ENCODE measurements at regions not wholly inside any gene's neighbourhood (a gene's known extent, or its start where the extent isn't known, plus 50 kb on each side); places are given as distances from the start of the nearest gene placed in this dataset.
"Not testable (repeated sequence)": the region's sequence is repeated elsewhere in the genome, so short reads cannot be mapped to it uniquely, and the experiment has no call there.

DNA sequence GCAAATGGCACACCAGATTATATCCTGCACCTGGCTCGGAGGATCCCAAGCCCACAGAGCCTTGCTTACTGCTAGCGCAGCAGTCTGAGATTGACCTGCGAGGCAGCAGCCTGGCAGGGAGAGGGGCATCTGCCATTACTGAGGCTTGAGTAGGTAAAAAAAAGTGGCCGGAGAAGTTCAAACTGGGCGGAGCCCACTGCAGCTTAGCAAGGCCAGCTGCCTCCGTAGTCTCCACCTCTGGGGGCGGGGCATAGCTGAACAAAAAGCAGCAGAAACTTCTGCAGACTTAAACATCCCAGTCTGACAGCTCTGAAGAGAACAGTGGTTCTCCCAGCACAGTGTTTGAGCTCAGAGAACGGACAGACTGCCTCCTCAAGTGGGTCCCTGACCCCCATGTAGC lies 85.4 kb upstream of the TMEM170B start:
- not testable (repeated sequence) for DNase-seq (ENCODE audit: low spot score)

DNA sequence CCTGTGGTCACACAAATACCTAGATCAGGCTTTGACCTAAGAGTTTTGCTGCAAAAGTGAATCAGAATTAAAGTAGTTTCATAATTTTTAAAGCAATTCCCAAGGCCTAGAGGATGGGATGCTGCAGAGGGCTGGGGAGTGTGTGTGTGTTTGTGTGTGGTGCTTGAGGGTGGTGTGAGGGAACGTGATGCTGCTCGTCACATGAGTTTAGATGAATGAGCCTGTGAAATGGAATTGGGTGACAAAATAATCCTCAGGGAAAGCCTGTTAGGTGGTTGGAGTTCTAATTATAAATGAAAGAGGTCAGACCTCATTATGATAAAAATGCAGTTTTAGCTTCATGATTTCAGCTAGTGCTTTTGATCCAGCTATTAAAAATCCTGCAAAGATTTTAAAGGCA lies 87.5 kb upstream of the TMEM170B start:
- no peak for DNase-seq (ENCODE audit: low spot score)

DNA sequence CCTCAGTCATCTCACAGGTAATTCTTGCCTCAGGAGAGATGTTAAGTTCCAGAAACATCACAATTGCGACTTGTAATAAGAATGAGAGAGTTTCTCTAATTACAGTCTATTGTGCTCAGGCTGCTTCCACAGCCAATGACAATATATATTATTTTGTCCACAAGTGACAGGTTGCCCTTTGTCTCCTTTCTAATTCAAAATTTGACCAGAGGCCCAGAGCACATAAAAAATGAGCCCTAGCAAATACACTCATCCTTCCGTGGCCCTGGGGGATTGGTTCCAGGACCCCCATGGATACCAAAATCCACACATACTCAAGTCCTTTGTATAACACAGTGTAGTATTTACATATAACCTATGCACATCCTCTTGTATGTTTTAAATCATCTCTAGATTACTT lies 88.1 kb upstream of the TMEM170B start:
- no peak for DNase-seq (ENCODE audit: low spot score)

DNA sequence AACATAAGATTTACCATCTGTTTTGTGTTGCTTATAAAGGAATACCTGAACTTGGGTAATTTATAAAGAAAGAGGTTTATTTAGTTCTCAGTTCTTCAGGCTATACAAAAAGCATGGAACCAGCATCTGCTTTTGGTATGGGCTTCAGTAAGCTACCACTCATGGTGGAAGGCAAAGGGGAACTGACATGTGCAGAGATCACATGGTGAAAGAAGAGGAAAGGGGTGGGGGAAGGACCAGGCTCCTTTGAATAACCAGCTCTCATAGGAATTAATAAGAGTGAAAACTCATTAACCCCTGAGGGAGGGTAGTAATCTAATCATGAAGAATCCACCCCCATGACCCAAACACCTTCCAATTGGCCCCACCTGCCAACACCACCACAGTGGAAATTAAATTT lies 89.5 kb upstream of the TMEM170B start:
- DNase-seq (ENCODE audit: low spot score): no peak

DNA sequence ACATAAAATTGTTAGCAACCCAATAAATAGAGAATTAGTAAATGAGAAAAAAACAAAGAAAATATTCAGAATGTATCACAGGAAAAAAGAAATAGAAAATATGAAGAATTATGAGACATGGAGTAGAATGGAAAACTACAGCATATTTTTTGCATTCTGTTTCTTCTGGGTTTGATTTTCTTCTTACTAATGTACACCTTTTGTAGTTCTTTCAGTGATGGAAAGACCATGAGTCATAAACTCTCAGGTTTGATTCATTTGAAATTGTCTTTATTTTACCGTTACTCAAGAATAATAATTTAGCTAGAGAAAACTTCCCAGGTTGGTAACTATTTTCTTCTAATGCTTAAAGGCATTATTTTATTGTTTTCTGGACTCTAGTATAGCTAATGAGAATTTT lies 90.3 kb upstream of the TMEM170B start:
- DNase-seq (ENCODE audit: low spot score): no peak

DNA sequence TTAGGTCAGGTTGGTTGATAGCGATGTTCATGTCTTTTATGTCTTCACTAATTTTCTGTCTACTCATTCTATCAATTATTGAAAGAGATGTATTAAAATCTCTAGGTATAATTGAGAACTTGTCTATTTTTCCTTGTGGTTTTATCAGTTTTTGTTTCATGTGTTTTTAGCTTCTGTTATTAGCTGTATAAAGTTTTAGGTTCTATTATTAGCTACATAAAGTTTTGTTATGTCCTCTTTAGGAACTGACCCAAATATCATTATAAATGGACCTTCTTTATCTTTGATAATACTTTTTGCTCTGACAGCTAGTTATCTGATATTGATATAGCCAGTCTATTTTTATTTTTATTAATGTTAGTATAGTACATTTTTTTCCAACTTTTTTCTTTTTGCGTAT lies 92.4 kb upstream of the TMEM170B start:
- DNase-seq (ENCODE audit: low spot score): no peak

DNA sequence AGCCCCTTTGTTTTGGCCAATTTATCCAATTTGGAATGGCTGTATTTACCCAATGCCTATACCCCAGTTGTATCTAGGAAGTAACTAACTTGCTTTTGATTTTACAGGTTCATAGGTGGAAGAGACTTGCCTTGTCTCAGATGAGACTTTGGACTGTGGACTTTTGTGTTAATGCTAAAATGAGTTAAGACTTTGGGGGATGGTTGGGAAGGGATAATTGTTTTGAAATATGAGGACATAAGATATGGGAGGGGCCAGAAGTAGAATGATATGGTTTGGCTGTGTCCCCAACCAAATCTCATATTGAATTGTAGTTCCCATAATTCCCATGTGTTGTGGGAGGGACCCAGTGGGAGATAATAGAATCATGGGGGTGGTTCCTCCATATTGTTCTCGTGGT lies 94.4 kb upstream of the TMEM170B start:
- DNase-seq (ENCODE audit: low spot score): not testable (repeated sequence)

DNA sequence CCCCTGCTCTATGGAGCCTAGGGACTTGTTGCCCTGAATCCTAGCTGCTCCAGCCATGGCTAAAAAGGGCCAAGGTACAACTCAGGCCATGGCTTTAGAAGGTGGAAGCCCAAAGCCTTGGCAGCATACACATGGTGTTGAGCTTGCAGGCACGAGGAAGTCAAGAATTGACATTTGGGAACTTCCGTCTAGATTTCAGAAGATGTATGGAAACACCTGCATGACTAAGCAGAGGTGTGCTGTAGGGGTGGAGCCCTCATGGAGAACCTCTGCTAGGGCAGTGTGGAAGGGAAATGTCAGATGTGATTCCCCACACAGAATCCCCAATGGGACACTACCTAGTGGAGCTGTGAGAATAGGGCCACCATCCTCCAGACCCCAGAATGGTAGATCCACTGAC lies 95.1 kb upstream of the TMEM170B start:
- no peak for DNase-seq (ENCODE audit: low spot score)

DNA sequence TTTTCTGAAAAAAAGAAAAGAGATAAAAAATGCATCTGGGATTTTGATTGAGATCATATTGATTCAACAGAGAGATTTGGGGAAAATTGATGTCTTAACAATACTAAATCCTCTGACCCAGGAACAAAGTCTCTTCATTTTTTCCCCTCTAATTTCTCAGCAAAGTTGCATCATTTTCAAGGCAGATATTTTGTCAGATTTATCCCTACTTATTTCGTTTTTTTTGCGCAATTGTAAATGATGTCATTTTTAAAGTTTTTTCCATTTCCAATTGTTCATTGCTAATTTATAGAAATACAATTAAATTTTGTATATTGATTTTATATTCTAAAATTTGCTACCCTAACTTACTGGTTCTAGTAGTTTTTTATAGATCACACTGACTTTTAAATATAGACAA lies 97.7 kb upstream of the TMEM170B start:
- DNase-seq (ENCODE audit: low spot score): no peak

DNA sequence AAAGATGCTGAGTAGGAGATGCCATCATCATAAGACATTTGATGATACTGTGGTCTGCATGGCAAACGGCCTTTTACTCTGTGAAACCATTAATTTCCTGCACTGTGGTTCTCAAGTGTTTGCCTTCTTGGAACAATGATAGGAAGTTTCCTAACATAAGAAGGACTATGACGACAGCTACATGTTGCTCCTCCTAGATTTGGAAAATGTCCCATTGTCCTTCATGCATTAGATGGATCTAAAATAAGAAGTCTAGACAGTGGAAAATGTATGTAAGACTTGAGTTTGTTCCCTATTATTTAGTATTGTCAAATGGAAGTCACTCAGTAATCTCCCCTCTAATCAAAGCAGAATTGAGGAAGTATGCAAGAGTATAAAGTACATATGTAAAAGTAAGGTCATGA lies 98.5 kb upstream of the TMEM170B start:
- no peak for DNase-seq (ENCODE audit: low spot score)

DNA sequence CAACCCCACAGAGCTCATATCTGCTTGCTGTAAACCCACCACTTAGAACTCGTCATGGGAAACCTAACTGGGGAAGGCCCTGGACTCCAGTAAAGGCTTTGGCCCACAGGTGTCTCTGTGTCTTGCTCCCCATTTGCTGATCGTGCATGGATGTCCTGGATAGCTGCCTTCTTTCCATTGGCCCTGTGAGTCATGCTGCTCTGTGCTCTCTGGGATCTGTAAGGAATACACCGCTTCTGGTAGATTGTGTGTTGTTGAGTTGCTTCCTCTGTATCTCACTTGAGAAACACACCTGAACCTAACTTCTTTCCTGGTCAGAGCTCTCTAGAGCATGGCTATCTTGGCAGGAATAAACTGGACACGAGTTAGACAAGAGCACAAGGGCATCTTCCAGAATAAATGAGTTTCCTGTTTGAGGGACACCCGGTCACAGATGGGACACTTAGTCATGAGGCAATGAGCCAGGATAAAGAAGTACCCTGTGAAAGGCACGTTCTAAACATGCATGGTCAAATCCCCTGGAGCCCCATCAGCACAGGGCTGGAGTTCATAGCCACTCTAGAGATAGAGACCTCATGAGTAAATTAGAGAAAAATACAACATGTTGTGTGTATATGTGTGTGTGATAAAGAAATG lies 99.6 kb upstream of the TMEM170B start:
- DNase-seq (ENCODE audit: low spot score): no peak

DNA sequence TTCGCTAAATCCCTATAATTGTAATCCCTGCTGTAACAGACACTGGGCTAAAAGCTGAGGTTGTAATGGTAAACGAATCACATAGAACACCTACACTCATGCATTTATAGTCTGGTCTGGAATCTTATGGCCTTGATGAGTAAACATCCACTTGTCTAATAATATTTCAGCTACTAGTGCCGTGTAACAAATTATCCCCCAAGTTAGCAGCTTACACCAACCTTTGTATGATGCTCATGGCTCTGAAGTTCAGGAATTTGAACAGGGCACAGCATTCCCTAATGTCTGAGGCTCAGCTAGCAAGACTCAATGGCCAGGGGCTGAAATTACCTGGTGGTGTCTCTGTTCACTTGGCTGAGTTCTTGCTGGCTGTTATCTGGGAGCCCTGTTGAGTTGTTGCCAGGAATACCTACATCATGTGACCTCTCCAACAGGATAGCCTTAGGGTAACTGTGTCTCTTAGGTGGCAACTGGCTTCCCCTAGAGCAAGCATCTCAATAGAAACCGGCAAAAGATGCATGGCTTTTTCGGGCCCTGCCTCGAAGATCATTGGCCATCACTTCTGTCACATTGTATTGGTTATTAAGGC lies 100.9 kb upstream of the TMEM170B start:
- no peak for DNase-seq (ENCODE audit: low spot score)

DNA sequence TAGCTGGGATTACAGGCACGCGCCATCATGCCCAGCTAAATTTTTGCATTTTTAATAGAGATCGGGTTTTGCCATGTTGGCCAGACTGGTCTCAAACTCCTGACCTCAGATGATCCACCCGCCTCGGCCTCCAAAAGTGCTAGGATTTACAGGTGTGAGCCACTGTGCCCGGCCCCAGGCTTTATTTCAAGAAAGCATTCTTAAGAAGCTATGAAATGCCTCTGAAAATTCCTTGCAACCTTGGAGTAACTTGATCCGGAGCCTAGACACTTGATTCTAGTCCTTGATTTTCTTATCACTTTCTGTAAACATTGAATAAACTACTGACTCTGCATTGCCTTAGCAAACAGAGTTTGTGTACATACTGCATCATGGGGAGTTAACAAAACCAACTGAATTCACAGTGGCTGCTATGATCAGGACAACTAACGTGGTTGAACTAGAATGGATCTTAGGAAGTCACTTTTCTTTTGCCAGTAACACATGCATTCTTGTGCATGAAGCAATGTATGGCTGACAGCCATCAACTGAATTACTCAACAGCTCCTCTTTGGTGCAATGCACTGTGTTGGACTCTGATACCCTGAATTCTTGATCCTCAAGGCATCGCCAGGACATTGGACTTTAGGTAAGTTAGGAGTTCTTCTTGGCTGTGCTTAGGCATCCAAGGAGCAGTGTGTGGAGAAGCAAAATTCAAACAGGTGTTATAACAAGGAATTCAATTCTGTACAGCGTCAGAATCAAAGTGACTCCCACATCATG lies 102.8 kb upstream of the TMEM170B start:
- DNase-seq (ENCODE audit: low spot score): peak; percentile 73

DNA sequence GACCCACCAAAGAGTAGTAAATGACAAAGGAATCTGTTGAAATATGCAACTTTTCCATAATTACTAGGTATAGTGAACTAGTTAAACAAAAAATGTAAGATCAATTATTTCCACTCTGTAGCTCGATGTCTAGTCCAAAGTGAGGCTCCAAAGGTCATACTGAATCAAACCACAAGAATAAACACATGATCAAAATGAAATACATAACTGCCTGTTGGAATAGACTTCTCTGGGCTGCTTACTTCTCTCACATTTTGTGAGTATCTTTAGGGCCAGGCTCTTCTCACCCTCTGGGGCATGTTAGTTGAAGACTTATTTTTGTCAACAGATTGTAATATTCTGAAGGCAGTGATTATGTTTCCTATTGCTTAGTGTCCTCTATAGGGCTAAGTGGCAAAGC lies 103.7 kb upstream of the TMEM170B start:
- peak; percentile 54 for DNase-seq (ENCODE audit: low spot score)

DNA sequence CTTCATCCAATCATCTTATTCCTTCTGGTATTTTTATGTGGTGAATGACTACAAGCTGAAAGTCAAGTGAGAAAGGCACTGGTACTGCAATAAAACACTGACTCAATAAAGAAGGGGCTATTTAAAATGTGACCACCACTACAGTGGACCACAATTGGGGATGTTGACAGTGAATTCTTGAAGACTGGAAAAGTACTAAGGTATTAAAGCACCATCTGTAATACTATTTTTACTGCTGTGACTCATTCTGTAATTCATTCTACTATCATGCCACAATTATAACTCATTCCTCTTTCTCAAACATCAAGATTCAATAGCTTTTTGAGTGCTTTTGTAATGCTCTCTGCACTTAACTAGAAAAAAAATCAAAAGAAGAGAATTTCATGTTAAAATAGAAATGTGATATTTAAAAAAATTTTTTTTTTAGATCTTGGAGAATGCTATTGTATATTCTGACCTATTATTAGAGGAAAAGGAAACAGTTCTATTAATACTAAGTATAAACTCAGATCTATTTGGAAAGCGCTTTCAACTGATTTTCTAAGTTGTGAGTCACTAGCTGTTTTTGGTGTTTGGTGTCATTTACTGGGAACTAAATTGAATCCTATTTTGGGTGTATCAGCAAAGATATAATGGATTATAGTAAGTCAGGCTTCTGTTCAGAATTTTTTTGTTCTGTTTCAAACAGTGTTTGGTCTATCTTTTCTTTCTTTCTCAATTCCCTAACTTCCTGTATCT lies 104.7 kb upstream of the TMEM170B start:
- no peak for DNase-seq (ENCODE audit: low spot score)

DNA sequence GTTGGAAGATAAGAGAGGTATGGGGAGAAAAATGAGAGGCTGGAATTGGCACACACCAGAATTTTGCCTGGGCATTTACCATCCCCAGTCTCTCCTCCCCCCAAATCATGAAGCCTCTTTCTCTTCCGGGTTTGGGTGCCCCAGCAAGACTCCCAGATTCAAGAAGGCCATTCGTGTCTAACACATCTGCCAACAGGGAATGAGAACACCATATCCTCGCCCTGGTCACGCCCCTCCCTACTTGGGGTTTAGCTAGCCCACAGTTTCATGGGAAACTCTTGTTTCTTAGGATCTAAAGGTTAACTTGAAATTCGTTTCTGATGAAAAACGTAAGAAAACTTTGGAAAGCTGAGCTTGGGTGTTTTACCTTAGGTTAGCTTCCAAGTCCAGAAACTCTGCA lies 105.5 kb upstream of the TMEM170B start:
- no peak for DNase-seq (ENCODE audit: low spot score)

DNA sequence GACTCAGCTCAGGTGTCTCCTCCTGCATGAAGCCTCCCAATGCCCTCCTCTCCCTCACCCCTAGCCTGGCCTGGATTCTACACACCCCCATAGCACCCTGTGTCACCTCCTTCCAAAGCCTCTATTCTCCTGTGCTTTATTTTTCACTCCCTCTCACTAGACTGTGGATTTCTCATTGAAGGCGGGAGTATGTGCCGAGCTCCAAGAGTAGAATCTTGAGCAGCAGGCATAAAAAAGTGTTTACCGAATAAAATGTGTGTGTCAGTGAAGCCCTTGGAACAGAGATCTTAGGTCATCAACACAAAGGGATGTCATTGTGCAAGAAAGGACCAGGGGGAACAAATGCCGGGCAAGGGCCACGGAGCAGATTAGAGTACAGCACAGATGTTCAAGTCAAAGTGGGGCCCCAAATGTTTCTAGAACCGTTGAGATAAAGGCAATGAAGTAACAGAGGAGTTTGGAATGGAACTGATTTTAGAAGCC lies 106.1 kb upstream of the TMEM170B start:
- no peak for DNase-seq (ENCODE audit: low spot score)

DNA sequence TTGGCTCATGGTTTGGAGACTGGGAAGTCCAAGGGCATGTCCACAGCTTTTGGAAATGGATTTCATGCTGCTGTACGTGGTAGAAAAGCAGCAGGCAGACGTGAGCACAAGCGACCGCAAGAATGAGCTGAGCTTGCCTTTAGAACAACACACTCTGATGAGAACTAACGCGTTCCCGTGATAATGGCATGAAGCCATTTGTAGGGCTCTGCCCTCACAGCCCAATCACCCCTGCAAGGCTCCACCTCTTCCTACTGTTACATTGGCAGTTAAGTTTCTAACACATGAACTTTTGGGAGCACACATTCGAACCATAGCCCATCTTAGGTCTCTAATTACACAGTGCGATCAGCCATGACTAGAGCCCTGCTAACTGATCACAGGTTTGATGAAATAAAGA lies 107.5 kb upstream of the TMEM170B start:
- no peak for DNase-seq (ENCODE audit: low spot score)

DNA sequence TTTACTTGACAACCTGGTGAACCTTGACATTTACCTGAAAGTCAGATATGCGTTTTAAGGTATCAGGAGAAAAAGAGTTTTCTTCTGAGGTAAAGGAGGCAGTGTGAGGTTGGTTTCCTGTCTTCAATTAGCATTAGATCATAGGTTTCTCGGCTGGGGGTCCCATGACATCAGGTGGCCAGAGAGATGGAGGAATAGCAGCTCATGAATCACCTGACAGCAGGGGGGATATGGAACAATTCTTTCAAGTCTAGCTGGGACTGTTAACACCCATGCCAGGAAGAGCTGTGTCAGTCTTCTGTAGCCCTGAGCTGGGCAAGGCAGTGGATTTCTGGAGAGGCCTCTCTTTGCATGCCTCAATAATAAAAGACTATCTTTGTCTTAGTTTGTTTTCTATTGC lies 108.0 kb upstream of the TMEM170B start:
- no peak for DNase-seq (ENCODE audit: low spot score)

DNA sequence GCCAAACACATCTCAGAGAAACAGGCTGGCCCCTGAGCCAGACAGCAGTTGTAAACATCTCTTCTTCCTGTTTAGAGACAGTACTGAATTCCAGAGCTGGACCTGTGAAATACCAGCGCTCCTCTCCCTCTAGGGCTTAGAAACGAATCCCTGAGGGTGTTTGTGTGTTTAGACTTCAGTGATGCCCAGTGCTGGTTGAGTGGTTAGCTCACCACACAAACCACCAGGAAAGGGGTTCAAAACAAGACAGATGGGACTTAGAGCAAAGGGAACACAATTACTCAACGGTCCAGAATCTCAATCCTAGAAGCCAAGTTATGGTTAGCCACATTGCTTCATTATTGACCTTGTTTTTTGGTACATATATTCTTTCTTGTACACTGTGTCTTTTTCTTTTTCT lies 108.7 kb upstream of the TMEM170B start:
- DNase-seq (ENCODE audit: low spot score): no peak

DNA sequence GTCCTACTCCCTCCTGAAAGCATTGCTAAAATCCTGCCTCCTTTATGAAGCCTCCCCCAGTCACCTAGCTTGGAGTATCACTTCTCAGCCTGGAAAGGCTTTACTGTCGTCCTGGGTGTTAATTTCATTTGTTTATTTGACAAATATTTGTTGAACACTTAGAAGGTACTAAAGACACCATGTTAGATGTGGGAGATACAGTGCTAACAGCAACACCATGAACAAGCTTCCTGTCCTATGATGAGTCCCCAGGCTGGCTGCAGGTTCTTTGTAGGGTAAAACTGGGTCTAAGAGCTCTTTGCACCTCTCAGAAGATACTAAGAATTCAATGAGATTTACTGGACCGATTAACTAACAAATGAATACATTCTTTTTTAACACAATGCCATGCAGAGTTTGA lies 109.2 kb upstream of the TMEM170B start:
- DNase-seq (ENCODE audit: low spot score): no peak

DNA sequence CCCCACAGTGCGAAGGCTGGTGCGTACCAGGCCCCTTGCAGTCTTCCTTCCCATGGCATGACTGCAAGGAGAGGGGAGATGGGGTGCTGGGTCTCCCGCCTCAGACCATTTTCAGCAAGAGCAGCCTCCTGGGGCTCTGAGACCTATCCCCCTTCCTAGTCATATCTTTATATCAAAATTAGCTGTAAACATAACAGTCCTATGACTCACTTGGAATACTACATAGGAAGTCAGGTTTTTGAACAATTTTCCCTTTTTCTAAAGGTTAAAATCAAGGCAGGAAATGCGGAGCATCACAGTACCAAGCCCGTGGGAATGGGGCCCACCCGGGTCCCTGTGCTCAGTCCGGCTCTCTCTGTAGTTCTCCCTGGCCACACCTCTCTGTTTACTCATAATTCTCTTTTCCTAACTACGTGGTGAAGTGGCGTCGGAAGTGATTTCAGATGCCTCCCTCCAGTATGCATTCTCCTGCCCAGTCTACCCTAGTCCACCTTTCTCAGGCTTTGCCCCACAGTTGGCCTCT lies 109.8 kb upstream of the TMEM170B start:
- DNase-seq (ENCODE audit: low spot score): no peak
